Activated CD4-positive, alpha-beta T cell treated with anti-CD3 and anti-CD28 coated beads for 48 hours (primary cell): ENCODE measurements at regions not wholly inside any gene's neighbourhood (a gene's known extent, or its start where the extent isn't known, plus 50 kb on each side); places are given as distances from the start of the nearest gene placed in this dataset.
"Not testable (repeated sequence)": the region's sequence is repeated elsewhere in the genome, so short reads cannot be mapped to it uniquely, and the experiment has no call there.

Experiments
- DNase-seq: peaks from one replicate; pipeline ENCODE4 v3.0.0-alpha.2; 2020

DNA sequence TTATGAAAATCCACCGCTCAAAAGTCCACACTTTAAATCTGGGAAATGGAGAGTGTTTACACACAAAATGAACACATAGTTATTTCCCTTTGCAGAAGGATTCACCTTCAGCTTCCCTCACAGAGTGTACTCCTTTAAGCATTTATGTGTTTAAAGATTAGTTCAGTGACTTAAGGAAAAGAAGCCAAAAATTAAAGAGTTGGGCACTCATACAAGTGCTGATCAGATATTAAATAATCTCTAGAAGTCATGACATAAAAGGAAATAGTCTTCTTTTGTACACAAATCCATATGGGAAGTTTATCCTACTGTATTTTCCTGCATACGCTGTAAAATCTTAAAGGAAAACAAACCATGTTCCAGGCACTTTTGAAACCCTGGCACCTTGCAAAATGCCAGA, 174.2 kb downstream of the LNPK start:
- no peak for DNase-seq

DNA sequence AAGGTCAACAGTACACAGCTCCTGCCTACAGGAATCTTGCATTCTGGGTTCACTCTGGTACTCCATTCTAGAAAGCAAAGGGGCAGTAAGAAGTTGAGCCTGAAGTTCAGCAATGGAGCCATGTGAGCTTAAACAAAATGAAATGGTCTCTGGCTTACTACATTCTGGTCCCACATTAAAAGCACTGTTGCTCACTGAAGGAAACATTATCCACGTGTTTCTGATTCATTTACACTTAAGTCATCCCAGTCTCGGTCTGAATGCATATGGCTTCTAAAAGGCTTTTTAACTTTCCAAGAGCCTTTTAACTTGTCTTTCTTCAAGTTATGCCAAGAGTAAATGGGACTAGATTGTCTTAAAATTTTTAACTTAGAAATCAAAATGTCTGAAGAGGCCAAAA, 177.8 kb downstream of the LNPK start:
- DNase-seq: no peak

DNA sequence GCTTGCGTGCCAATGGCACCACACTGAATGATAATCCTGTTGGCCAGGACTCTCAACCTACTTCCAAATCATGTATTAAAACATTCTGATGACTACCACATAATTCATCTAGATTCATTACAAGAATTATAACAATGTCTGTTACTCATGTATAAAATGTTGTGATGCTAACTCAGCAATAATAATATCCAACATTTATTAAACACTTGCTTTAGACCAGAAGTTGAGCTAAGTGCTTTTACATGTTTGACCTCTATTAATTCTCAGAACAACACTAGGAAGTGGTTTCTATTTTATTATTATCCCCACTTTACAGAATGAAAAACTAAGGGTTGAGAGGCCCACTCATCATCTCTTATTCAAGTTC, 178.4 kb downstream of the LNPK start:
- DNase-seq: no peak

DNA sequence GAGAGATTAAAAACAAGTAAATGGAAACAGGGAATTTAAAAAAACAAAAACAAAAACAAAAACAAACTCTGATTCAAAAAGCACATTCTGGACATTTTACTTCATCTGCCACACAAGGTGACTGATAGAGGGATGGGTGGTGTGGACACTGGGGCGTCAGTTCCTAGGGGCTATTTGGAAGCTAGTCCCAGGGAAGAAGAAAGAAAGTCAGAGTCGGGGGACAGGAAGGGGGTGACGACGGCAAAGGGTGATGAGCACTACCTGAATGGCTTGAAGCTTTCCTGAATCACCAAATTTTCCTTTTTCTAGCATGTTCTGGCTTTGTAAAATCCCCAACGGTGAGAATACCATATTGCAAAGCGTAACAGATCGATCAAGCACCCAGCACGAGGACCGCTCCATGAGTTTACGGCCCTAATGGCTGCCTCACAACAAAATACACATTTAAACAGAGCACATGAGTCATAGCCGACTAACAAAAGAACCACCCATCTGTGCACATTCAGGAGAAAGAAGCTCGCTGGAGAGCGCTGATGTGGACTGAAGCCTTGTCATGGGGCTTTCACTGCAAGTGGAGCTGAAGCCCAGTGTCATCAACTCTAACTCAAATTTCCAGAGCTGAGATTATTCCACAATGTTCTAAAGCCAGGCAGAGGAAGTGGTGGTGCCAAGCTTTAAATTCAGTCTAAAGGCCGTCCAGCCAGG, 178.9 kb downstream of the LNPK start:
- DNase-seq: no peak

DNA sequence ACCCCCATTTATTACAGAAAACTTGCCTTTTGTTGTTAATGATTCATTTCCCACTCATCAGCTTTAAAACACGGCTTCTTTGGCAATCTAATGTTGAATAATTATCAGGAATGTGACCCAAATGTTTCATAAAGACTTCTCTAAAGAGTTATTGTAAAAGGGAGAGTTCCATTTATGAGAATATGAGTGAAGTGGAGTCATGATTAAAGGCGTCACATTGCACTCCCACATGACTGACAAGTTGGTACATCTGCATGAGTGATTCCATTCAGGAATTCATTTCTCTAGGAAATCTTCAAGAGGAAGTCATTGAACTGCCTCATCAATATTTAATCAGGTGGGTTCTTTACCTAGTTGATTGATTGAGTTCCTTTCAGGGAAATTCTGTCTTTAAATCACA, 184.8 kb downstream of the LNPK start:
- DNase-seq: no peak

DNA sequence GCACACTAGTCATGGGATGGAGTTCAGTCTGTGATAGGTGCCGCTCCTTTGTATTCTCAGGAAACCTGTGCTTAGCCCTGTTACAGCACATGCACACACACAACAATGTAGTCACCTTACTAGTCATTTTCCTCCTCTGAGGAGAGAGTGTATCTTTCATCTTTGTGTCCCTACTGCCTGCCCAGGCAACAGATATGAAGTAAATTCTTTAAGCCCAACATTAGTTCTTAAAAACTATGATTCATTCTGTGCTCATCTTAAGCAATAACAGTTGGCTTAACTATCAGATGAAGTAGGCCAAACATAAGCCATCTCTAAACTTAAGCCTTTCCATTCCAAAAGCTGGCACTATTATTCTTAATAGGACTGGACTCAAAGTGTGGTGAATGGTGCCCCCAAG, 186.5 kb downstream of the LNPK start:
- DNase-seq: no peak

DNA sequence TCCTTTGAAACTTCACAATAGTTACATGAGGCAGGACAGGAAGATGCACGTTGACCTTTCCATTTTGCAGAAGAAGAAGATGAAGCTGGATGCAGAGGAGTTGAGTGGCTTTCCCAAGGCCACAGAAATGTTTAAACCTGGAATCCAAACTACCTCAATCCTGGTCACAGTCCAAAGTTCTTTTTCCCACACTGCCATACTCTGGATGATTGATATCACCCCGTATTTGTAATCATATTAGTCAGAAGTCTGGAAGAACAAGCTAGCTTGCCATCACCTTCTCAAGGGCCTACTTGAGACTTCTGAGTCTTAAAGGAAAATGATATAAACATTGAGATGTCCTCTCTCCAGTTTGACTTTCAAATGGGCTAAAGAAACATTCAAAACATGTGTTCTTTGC, 190.1 kb downstream of the LNPK start:
- DNase-seq: no peak

DNA sequence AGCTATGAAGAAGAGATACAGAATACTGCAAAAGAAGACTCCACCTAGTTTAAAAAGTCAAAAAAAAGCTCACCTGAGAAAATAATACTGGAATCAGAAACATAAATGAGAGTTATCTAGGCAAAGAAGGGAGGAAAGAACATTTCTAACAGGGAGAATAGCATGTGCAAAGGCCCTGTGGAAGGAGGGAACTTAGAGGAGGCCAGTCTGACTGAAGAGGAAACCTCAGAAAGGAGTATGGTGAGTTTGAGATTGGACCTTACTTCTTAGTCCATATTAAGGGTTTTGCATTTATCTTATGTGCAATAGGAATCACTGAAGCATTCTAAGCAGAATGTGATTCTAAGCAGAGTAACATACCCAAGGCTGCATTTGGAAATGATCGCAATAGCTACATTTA, 193.2 kb downstream of the LNPK start:
- DNase-seq: no peak

DNA sequence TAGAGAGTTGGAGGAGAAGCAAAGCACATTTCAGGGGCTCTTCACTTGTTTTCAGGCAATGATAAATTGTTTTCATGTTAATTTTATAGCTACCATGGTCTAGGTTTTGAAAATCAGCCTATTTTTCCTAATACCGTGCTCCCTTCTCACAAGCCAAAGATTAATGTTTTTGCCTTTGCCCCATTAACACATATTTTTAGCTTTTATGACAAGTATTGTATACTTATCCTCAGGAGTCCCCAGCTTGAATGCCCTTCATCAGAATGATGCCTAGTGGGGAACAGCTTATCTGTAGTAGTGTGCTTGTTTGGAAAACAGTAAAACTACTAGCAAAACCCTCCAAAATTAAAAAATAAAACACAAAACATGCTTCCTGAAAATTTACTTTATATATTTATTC, 194.0 kb downstream of the LNPK start:
- DNase-seq: no peak

DNA sequence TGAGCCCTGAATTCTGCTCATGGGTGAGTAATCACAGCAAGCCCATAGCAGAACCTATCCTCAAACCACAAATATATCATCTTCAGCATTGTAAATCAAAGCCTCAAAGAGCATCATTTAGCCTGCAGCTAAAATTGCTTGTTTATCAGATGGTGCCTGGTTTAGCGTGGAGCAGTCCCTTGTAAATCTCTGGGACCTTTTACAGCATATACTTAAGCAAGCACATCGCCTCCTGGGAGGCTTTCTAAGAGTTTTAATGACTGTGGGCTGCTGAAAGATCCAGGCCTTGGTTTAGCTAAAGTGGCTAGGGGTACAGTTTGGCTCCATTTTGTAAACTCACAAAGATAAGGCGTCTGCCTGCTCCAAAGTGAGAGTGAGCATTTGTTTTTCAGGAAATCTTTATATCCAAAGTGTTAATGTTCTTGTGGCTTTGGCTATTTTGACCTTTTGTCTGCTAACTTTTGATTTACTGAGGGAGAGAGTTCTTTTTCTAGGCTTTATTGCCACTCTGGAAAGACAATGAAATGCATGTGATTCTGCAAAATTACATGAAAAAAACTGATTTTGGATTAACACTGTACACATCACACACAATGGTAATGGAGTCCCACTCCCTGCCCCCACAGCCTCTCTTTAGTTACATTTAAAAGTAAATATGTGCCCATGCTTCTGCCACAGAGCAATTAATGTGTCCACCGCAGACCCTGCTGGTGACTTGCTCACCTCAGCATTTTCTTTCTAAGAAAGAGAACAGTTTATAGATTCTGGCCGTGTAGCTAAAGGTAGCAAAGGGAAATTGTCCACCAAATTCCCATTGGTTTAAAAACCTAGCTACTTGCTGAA, 194.8 kb downstream of the LNPK start:
- DNase-seq: no peak

DNA sequence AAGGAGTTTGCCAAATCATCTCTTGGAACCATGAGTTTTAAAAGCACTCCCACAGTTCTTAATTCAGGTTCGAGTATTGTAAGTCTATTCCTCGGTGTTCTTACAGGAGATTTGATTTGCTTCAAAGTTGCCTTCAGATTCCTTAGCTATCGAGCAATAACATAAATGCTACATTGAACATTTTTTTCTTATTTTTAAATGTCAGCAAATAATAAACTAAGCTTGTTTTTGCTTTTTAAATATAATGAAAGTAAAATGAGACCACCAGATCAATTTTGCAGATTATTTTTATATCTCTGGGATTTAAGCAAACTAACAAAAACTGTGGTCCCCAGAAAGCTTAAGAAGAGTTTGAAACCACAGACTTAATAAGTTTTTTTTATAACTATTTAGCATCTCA, 195.5 kb downstream of the LNPK start:
- DNase-seq: no peak

DNA sequence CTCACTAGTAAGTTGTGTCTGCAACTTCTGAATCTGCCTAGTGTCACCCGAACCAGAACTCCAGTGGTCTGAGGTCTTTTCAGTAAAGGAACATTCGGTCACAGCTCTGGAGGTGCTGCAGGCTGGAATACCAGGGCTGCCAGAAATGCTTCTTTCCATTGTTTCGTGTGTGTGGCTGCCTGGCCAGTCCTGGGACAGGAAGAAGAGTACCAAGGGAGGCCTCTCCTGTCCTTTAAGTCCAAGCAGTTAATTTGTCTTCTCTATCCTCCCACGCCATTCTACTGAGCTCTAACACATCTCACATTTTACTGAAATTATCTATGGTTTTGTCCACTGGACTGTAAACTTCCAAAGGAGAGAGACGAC, 196.0 kb downstream of the LNPK start:
- no peak for DNase-seq

DNA sequence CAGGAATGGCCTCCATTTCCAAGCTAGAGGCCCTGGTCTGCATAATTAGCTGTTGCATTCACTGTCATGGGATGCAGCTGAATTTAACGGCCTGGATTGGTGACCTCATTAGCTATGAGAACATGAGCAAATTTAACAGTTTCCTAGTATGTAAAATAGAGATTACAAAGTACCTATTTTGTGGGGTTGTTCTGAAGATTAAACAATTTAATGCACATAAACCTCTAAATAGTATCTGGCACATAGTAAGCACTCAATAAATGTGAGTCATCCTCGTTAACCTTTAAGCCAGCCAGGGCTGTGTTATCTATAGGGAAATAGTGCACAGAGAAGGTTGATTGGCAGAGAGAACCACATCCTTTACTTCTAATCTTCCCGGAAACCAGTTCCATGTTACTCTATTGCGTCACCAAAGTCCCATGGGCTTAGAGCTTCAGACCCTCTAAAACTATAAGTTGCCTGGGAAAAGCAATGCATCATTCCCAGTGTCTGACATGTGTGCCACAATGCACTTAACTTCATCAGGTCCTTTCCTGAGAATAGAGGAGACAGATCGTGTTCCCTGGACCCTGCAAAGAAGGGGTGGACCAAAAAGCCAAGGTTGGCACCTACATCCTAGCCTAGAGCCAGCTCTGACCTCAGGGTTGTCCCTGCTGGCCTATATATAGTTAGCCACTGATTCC, 196.5 kb downstream of the LNPK start:
- no peak for DNase-seq

DNA sequence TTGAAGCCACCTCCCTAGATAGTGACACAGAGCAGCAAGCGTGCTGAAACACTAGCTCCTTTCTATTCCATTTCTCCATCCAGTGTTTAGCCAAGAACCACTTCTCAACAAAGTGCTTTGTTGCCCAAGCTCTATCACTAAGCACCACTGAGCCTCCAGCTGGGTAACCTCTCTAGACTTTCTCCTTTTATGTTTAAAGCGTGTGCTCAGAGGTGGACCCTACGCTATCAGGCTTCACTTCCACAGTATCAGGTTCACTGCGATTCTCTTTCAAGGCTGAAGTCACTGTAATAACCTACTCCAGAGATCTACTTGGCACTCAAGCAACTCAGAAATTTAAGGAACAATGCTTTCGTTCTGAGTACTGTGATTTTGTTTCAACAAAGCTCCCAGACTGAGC, 197.9 kb downstream of the LNPK start:
- DNase-seq: no peak

DNA sequence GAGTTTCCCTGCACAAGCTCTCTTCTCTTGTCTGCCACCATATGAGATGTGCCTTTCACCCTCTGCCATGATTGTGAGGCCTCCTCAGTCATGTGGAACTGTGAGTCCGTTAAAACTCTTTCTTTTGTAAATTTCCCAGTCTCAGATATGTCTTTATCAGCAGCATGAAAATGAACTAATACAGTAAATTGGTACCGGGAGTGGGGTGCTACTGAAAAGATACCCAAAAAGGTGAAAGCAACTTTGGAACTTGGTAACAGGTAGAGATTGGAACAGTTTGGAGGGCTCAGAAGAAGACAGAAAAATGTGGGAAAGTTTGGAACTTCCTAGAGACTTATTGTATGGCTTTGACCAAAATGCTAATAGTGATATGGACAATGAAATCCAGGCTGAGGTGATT, 205.6 kb downstream of the LNPK start:
- DNase-seq: not testable (repeated sequence)

DNA sequence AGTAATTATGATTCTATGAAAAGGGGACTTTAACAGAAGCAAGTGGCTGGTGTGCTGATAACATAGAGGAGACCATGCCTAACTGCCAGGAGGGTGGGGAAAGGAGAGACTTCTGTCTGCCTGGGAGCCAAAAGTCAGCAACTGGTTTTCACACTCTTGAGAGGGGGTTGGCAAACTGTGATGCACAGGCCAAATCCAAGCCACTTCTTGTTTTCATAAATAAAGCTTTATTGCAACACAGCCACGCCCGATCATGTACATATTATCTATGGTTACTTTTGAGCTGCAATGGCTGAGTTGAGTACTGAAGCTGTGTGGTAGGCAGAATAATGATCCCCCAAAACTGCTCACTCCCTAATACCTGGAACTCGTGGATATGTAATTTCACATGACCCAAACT, 208.4 kb downstream of the LNPK start:
- no peak for DNase-seq

DNA sequence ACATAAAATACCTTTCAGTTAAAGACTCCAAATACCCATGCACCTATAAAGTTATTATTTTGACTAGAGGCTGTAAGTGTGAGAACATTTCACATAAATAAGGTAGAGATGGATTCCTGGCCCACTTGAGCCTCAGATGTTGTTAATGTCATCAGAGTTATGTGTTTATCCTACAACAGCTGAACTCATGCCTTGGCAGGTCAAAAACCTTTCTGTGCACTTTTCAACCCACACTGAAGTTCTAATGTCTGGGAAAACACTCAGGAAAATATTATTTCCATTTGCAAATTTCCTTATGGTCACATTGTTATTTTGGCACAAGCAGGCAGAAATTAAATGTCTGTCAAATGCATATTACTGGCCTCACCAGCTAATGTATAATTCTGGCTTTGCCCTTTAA, 209.2 kb downstream of the LNPK start:
- DNase-seq: no peak

DNA sequence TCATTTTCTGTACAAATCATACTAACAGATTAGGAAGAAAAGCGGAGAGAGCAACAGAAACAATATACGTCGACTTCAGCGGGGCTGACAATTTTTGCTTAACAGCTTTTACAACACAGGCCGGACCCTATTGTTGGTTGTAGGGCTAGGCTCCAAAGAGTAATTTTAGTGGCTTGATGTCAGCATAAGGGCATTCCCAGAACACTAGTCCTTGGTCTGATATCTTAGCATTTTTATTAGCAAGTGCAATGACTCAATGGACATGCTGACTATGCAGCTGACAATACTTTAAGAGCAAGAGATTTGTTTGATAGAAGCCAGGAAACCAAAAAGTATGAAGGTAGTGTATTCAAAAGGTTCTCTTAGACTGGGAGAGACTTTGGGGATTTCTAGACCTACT, 209.9 kb downstream of the LNPK start:
- no peak for DNase-seq

DNA sequence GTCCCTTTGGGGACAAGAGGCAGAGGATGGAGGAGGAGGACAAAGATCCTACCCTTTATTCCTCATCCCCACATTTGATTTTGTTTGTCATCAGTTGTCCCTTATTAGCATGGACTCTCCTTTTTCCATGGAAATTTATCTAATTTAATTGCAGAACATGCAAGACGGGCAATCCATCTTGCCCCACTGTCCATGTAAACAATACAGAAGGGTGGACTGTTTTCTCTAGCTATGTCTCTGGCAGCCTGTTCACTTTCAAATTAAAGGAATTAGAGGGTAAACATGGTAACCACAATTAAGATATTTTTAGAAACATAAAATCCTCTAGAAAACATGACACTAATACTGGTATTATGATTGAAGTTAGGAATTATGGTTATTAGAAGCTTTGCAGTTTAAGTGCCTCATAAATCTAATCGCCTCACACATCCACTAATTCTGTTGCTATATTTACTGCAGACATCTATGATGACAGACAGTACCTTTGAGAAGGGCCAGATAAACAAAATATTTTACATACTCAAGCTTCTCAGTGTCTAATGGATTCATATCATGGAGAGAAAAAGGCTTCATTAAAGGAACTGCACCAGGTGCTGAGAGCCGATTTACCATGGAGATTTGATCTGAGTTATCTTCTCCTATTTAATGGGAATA, 215.5 kb downstream of the LNPK start:
- DNase-seq: no peak

DNA sequence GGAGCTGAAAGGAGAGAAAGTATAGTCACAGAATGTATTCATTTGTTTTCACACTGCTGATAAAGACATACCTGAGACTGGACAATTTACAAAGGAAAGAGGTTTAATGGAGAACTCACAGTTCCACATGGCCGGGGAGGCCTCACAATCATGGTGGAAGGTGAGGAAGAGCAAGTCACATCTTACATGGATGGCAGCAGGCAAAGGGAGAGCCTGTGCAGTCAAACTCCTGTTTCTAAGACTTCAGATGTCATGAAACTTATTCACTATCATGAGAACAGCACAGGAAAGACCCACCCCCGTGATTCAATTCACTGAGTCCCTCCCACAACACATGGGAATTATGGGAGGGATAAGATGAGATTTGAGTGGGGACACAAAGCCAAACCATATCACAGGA, 224.7 kb downstream of the LNPK start:
- not testable (repeated sequence) for DNase-seq

DNA sequence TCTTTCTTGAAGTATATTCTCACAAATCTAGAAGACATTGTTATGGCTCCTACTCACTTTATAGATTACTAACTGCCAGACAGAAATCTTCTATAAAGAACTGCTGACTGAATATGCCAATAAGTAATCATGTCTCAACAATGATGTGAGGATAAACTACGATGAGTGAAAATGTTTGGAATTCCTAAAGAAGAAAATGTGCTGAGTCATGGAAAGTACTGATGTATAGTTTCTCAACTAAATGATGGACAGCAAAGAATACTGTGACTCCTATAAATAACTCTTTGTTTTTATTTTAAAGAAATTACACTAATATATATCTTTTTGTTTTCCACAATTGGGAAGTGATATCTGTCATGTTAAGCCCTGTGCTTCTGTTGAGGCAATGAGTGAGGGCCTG, 232.9 kb downstream of the LNPK start:
- DNase-seq: no peak

DNA sequence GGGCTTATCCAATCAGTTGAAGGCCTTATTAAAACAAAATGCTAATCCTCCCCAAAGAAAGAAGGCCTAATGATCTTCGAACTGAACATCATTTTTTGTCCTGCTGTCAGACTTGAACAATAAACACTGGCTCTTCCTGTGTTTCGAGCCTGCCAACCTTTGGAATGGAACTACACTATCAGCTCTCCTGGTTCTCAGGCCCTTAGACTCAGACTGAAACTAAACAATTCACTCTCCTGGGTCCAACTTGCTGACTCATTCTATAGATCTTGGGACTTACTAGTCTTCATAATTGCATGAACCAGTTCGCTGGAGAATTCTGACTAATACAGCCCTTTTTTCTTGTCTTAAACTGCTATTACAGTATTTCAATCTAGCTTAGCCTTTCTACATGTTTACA, 235.2 kb downstream of the LNPK start:
- no peak for DNase-seq

DNA sequence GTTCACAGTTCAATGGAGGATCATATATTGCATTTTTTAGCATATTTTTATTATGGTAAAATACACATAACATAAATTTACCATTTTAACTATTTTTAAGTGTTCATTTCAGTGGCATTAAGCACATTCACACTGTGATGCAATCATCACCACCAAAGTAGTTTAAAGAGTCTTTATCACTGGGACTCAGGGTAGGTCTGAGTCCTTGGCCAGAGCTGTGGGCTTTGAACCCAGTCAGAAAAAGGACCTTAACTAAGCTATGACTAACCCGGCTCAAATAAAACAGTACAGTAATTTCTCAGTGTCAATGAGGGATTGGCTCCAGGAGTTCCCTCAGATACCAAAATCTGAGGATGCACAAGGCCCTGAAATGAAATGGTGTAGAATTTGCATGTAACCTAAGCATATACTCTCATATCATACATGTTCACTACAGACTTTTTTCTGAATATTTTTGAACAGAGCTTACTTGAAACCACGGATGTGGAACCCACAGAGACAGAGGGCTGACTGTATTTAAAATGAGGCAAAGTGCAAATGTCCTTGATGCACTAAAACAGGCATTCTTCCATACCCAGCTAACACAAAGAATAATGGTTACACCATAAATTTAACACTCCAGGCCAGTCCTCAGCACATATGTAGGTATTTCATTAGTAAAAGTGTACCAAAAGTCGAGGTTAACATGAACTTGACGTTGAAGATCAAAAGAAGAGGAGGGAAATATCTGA, 246.2 kb downstream of the LNPK start:
- no peak for DNase-seq
